Fibroblast of peridontal ligament (primary cell): ENCODE measurements at regions not wholly inside any gene's neighbourhood (a gene's known extent, or its start where the extent isn't known, plus 50 kb on each side); places are given as distances from the start of the nearest gene placed in this dataset.
A peak's percentile ranks its signal among the peaks of the same experiment; 100 is the strongest.

Source experiments
- DNase-seq: peaks from one replicate; pipeline ENCODE4 v3.0.0-alpha.2; 2010; ENCODE audit errors: extremely low read depth

DNA sequence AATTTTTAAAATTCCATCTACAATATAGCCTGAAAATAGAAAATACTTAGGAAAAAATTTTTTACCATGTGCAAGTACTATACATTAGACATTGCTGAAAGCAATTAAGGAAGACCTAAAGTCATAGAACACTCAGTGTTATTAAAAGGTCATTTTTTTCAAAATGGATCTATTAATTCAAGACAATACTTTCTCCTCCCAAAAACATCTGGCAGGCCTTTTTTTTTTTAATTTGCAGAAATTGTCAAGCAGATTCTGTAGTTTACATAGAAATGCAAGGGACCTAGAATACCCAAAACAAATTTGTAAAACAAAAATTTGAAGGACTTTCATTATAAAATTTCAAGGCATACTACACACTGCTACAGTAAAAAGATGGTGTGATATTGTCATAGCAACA is 238.4 kb upstream of the VEPH1 start:
- no peak for DNase-seq

DNA sequence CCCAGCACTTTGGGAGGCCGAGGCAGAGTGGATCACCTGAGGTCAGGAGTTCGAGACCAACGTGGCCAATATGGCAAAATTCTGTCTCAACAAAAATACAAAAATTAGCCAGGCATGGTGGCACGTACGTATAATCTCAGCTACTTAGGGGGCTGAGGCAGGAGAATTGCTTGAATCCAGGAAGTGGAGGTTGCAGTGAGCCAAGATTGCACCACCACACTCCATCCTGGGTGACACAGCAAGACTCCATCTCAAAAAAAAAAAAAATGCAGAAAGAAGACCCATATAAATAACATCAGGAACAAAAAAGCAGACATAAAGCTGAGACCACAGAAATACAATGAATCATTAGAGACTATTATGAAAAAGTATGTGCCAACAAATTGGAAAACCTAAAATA is 235.2 kb upstream of the VEPH1 start:
- DNase-seq: no peak

DNA sequence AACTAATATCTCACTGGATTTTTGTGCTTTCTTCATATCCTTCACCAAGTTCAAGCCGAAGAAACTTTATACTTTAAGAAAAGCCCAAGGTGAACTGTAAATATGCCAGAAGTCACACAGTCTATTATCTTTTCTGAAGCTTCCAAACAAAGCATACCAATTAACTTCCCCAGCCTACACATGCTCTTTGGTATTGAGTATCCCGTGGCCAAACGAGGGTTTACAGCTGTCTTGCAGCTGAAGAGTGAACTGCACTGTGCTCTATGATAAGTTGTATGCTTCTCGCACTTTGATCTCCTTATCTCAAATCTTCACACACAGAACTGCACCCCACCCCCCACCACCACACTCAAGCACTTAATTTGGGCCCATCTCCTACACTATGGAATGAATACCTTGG is 215.6 kb upstream of the VEPH1 start:
- no peak for DNase-seq

DNA sequence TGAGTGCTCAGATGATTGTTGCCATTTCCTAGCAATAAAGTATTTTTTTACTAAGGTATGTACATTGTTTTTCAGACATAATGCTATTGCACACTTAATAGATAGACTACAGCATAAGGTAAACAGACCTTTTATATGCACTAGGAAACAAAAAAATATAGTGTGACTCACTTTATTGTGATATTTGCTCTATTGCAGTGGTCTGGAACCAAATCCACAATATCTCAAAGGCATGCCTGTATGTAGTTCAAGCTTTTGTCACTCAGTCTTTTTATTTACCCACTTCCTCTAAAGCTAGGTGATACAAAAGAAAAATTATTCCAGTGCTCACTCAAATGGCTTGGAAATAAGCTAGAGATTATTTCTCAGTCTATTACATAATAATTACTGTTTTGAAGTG is 209.9 kb upstream of the VEPH1 start:
- no peak for DNase-seq

DNA sequence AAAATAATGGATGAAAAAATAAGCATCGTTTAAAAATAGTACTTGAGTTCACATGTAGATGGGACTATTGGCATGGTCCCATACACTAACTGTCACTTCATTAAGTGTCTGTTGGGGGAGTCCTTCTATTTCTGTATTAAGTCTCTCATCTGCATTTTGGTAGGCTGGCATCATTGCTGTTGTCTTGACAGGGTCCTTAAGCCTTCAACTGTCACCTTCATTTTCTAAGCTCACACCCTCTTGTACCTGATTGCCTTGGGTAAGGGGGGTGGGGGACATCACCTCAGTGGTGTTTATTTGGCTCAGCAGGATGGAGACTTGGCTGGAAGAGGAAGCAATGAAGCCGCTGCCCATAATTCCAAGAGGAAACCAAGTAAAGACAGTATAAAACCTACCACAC is 202.0 kb upstream of the VEPH1 start:
- no peak for DNase-seq

DNA sequence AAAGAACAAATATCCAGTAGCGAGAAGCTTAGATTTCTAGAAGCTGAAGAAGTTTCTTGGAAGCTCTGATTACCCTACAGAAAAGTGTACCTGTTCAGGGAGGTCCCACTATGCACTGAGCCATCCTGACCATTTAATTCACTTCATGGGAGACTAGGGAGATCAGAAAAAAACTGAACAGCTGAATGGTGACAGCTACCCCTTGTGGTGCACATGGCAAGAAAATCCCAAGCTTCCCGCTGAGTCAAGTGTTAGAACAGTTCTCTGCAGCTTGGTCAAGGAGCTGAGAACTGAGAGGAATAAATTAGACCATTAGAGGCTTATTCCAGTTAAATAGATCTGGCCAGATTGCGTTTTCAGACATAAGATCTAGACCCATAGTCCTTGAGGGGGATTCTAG is 197.2 kb upstream of the VEPH1 start:
- no peak for DNase-seq

DNA sequence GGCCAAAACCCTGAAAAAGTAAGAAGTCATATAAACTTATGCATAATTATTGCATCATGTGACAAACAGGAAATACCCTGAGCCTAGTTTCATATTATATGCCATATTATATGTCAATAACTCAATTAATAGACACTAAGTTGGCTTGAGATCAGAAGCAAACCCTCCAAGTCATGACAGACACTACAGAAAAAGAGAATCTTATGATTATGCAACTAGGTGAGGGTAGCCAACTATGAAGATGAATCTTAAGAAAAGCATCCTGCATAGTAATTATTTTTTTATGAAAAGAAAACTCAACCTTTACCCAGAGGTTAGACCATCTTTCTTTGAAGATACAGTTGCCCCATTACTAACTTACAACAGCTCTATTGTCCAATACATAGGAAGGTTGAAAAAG is 192.4 kb upstream of the VEPH1 start:
- DNase-seq: no peak

DNA sequence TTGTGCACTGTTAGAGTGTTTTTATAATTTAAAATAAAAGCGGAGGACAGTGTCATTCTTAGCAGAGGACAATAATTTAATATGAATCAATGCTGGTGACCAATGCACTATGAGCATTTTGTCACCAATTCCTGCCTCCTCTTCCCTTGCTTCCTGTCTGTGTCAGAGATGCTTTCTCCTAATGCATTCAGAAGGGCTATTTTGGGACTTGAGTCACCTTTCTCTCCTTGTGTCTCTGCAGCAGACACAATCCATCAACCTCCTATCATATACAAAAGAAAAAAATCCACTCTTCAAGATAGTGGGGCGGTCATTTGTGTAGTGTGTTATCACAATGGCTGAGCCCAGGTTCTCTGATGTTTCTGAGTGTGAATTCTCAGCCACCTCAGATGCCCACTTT is 191.9 kb upstream of the VEPH1 start:
- DNase-seq: no peak

DNA sequence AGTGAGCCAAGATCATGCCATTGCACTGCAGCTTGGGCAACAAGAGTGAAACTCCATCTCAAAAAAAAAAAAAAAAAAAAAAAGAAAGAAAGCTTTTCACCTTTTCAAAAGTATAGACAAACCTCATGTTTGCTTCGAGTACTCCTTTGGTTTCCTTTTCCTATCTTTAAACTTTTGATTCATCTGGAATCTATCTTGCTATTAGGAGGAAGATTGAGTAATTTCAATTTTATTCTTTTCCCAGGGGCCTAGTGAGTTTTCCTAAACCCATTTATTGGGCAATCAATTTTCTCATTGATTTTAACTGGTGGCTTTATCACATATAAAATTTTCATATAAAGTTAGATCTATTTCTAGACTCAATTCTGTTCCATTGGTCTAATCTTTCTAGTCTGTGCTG is 190.5 kb upstream of the VEPH1 start:
- no peak for DNase-seq

DNA sequence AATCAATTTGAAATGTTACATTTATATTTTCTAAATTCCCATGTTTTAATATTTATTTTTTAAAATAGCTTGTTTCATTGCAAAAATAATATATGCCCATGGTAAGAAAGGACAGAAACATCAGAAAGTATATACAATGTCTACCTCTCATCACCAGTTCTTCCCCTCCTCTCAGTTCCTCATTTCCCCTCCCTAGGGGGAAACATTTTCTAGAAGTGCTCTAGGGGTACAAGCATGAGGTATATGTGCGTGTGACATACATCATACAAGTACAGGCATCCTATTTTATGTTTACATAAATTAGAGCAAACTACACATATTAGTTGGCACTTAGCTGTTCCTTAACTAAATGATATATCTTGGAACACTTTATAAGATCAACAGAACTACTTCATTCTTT is 189.3 kb upstream of the VEPH1 start:
- no peak for DNase-seq

DNA sequence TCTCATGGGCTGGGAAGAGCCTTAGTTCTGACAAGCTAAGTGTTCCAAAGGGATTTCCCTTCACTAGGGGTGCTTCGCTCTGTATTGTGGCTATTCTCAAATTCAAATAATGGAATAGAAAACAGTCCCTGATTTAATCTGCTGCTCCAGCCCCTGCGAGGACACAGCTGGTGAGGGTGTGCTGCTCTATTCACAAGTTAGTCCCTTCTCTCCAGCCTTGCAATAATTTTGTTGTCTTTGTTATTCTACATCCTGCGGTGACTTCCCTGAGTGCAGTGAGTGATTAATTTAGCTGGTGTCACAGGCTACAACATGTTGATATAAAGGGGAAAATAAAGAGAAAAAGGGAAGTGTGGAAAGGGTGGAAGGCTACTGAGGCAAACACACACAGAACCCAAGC is 180.5 kb upstream of the VEPH1 start:
- DNase-seq: no peak

DNA sequence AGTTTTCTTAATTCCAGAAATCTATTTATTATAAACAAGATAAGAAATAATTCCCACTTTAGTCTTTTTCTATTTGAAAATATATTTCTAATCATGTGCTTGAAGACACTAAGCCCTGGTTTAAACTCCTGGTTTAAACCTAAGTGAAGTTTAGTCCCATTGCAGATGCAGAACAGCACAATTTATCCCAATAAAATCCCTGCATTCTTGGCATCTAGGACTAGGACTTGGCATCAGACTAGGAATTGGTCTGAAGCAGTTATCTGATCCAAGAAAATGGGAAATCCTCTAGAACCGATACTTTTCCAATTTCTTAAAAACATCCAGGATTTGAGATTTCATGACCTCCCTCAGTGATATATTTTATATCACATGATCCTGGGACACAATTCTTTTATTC is 168.8 kb upstream of the VEPH1 start:
- DNase-seq: peak; percentile 9

DNA sequence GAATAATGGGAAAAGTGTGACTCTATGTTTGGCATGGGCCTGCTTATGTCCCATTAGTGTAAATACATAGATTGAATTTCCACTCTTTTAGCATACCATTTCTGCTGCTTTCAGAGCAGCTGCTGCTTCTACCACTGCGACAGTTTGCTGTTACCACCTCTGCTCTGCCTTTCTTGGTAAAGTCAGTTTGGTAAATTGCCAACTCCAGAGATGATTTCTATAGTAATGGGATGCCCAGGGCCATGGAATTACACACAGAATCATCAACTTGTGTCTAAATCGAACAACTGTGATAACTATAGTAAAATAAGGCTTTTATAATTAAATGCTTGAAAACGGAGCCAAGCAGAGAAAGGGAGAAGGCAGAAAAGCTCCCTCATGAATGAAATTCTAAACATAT is 168.4 kb upstream of the VEPH1 start:
- no peak for DNase-seq

DNA sequence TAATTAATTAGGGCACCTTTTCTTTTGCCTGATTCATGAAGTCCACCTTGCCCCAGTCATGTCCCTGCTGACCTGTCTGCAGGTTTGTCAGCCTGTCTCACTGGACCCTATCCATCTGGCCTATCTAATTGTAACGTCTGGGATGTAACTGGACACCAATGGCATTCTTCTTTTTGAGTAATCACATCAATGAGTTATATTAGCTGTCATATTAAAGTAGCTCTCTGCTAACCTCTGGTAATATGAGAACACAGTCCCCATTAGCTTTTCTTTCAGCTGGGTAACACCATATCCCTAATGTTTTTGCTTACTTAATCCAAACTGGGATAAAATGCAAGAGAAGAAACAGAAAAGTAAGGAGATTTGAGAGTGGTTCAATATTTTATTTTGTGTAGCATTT is 166.2 kb upstream of the VEPH1 start:
- no peak for DNase-seq

DNA sequence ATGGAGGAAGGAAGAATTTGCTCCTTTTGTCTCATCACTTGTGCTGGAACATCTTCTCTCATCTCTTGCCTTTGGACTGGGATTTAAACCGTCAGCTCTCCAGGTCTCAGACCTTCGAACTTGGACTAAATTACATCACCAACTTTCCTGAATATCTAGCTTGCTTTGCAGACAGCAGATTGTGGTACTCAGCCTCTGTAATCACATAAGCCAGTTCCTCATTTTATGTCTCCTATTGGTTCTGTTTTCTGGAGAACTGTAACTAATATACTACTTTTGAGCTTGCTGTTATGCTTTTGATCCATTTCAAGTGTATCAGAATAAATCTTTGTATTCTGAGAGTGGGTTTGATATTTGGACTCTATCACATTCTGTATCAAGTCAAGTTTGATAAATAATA is 164.3 kb upstream of the VEPH1 start:
- no peak for DNase-seq

DNA sequence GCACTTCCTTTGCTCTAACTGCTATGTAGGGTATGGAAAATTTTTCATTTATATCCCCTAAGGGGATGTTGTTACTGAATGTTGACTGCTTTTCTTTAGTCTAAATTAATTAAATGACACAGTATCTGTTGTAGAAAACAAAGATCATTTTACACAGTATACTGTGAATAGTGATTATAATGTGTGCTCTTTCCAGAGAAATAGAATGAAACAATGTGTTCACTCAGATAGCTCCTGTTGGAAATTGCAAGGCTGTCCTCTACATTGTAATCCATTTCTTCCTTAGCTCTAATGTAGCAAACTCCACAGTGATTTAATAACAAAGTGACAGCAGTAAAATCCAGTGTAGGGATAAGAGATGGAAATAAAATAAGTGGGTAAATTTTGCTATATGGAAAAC is 159.0 kb upstream of the VEPH1 start:
- DNase-seq: no peak

DNA sequence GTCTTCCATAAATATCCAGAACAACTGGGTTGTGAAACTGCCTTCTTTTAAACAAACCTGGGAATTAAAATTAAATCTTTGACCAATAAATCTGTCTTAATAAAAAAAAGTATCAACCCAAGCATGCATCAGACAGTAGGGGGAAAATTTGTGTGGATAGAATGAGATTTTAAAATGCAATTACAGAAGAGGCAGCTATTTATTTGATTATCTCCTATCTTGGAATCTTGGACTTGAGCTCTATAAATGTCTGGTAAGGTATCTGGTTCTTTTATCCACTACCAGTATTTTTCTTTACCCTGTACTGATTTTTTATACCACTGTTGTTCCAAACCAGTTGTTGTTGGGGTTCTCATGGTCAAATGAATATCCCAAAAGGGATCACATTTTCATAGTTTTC is 157.6 kb upstream of the VEPH1 start:
- DNase-seq: no peak

DNA sequence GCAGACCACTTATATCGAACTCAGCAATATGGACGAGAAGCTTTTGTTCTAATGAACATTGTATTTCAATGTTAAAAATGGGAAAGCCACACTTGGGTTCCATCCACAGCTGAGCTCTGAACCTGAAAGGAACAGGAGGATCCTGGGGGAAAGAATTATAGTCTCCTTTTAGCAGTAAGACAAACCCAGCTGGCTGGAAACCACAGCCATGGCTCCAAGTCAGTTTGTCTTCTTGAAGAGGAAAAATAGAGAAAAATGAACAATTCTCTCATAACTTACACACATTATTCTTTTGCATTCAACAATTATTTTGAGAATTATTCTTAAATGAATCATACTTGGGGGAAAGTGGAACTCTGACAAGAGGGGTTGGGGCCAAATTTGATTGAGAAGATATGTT is 149.2 kb upstream of the VEPH1 start:
- DNase-seq: no peak

DNA sequence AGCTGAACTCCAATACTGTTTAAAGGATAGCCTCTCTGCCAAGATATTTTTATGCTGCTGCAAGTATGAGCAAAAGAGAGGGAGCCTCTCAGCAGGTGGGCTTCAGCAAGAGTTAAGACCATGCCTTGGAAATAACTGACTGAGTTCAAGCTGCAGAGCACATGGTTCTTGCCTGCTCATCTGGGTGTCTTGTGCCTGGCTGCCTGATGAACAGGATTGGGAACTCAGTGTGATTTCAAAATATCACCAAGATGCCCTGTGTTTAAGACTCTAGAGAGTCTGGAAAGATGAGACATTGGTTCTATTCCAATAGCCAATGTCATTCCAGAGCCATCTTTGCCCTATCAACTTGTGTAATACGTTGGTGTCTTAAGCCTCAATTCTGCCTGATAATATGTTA is 147.5 kb upstream of the VEPH1 start:
- DNase-seq: no peak

DNA sequence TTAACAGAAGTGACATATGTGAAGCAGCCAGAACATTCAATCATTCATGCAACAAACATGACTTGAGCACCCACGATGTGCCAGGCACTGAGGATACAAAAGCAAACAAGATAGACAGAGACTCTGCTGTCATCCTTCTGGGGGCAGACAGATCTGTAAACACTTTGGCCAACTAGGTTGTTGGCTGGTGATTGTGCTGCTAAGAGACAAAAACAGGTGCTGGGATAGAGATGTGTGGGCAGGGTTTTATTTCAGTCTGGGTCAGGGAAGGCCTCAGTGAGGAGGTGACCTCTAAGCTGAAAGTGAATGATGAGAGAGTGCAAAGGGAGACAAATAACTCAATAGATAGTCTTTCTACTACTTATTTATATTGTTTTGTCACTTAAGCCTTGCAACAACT is 147.0 kb upstream of the VEPH1 start:
- no peak for DNase-seq

DNA sequence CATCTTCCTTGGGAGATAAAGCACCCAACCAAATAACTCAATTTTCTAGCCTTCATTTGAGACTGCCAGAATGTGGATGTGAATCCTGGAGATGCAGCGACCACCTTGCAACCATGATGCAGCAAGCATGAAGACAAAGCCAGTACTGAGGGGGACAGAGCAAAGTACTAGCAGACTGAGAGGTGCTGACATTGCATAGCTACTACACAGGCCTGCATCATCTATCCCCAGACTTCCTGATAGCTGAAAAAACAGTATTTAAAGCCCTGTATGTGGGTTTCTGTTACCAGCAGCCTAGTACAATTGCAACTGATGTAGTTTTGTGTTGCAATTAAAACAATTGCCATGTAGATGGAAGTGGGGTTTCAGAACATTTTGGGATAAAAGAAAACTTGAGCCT is 146.3 kb upstream of the VEPH1 start:
- DNase-seq: no peak

DNA sequence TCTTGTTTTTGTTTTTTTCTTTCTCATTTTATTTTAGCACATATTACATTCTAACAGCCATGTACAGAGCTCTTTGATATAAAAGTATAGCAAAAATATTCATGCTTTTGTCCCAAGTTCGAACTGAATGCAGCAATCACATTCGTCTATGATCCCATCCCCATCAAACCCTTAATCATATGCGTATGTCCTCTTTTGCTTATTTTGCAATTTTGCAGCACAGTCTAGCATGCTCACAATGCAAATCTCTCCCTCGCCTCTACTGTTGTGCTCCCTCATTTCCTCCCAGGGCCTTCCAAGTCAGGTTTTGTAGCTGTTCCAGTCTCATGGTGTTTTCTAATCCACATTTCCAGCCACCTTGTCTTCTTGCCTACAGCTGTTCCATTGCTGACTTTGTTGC is 144.6 kb upstream of the VEPH1 start:
- no peak for DNase-seq

DNA sequence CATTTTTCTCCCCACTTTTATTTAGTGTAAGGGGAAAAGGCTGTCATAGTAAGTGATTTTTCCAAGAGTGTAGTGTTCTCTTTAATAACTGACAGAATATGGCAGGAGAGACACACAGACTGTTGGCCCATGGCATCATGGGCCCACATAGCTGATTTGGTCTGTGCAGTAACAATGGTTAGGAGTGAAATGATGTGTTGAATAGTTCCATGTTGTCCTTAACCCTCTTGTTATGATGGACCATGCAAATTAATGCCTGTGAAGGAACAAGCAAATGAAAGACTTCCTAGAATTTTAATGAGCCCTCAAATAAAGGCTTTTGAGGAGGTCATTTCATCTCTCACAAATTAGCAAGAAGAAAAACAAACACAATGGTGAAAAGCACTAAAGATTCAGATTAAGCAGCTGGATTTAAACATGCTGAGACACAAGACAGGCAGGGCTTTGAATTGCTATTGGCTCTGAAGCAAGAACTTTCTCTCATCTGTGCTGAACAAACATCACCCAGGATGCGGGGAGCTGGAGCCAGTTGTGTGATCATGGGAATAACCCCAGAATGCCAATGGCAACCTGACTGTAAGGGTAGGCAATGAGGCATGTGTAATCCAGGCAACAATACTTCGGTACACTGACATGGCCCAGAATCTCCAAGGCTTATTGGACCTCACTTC is 136.7 kb upstream of the VEPH1 start:
- DNase-seq: no peak

DNA sequence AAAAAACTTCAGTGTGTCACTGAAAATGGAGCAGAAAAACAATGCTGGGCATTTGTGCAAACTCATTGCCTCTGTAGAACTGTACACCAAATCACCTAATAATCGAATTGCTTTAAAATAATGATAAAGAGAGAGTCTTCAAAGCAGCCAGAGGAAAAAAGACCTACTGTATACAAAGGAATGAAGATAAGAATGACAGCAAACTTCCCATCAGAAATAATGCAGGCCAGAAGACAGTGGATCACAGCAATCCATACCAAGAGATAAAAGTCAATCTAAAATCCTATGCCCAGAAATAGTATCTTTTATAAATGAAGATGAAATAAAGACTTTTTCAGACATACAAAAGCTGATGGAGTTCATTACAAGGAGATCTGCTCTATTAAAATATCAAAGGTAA is 134.7 kb upstream of the VEPH1 start:
- no peak for DNase-seq

DNA sequence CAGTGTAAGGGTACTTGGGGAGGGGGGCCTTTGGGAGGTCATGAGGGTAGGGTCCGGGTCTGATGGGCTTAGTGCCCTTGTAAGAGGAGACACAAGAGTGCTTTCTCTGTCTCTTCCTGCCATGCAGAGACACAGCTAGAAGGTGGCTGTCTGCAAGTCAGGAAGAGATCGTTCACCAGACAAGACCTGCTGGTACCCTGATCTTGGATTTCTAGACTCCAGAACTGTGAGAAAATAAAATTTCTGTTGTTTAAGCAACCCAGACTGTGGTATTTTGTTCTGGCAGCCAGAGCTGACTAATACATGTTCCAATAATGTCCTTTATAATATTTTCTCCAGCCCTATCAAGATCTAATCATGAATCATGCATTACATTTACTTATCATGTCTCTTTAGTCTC is 130.0 kb upstream of the VEPH1 start:
- DNase-seq: no peak
